Cardiac fibroblast (primary cell): ENCODE measurements at regions not wholly inside any gene's neighbourhood (a gene's known extent, or its start where the extent isn't known, plus 50 kb on each side); places are given as distances from the start of the nearest gene placed in this dataset.

Source experiments
- DNase-seq, 2 donors: peaks; one replicate each; pipeline versions ENCODE4 v3.0.0 to v3.0.0-alpha.2; 2010; ENCODE audit warnings: low read depth in 2 of 2
- H3K4me3 ChIP-seq, 2 donors: replicated peaks in 1 of 2; 1 replicate in 1 of 2; 2 replicates in 1 of 2; pipeline ENCODE4 v1.5.1; 2011; ENCODE audit warnings: low read depth in 2 of 2, low read length in 2 of 2, mild to moderate bottlenecking in 2 of 2, moderate library complexity in 1 of 2
- TF ChIP-seq, protein P1 (sequence below): IDR thresholded peaks from one replicate; pipeline ENCODE4 v1.5.1; 2011; ENCODE audit warnings: low read depth, mild to moderate bottlenecking, low read length, inconsistent platforms

- H3K4me3 ChIP-seq = no peak overlapping the region
- DNase-seq = no peak
- TF ChIP-seq, protein P1, sequence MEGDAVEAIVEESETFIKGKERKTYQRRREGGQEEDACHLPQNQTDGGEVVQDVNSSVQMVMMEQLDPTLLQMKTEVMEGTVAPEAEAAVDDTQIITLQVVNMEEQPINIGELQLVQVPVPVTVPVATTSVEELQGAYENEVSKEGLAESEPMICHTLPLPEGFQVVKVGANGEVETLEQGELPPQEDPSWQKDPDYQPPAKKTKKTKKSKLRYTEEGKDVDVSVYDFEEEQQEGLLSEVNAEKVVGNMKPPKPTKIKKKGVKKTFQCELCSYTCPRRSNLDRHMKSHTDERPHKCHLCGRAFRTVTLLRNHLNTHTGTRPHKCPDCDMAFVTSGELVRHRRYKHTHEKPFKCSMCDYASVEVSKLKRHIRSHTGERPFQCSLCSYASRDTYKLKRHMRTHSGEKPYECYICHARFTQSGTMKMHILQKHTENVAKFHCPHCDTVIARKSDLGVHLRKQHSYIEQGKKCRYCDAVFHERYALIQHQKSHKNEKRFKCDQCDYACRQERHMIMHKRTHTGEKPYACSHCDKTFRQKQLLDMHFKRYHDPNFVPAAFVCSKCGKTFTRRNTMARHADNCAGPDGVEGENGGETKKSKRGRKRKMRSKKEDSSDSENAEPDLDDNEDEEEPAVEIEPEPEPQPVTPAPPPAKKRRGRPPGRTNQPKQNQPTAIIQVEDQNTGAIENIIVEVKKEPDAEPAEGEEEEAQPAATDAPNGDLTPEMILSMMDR = no peak
Measured at GRCh38 chr9:119861842-119862241, 492.6 kb upstream of the BRINP1 start.

GRCh38 chr9:119859128-119859527, 489.9 kb upstream of the BRINP1 start:
- TF ChIP-seq, protein P1 = no peak
- H3K4me3 ChIP-seq = no peak overlapping the region
- DNase-seq = no peak

DNA sequence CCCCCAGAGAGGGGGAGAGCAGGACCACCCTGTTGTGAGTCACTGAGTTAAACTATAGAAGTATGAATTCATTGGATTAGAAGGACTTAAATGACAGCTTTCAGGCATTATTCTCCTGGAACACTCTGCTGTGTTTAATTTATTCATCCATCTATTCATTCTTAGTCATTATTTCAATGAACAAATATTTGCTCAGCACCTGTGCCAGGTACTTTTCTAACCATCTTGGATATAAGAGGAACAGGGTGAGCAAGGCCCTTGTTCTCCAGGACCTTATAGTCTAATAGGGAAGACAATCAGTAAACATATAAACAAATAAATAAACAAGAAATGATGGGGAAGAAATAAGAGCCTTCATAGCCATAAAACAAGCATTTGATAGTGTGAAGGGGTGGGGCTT, 483.9 kb upstream of the BRINP1 start:
- no peak for DNase-seq
- TF ChIP-seq, protein P1 = no peak
- H3K4me3 ChIP-seq = no peak overlapping the region

DNA sequence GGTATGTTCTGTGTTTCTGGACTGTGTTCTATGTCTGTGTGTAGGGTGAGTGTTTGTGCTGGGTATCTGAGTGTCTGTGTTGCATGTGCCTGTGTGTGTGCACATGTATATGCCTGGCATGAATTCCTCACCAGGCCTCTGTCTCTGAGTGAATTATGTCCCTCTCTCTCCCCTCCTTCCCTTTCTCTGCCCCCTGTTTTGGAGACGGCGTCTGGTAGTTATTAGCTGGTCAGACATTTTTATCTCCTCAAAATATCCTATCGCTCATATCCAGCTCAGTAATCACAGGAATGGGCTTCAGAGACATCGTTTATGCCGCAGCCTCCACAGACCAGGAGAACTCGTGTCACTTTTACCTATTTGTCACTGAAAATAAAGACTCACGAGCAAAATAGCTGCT, 483.2 kb upstream of the BRINP1 start:
- TF ChIP-seq, protein P1 = no peak
- no peak overlapping the region for H3K4me3 ChIP-seq
- no peak for DNase-seq

- DNase-seq = no peak
- TF ChIP-seq, protein P1 = no peak
- H3K4me3 ChIP-seq = no peak overlapping the region
Measured at GRCh38 chr9:119844431-119844830, 475.2 kb upstream of the BRINP1 start.

DNA sequence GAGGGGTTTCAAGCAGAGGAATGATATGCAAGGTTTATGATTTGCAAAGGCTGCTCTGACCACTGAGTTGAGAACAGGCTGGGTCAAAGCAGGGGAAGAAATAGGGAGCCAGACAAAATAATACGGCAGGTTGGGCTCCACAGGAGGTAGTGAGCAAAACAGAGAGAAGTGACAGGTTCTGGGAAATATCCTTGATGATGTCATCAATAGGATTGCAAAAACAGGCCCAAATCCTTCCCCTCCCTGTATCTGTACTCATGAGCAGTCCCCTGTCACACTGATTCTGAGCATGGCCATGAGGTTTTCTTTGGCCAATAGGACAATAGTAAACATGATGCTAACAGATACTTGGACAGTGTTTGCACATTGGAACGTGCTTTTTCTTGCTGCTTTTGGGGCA, 471.8 kb upstream of the BRINP1 start:
- DNase-seq = no peak
- TF ChIP-seq, protein P1 = no peak
- H3K4me3 ChIP-seq = no peak overlapping the region

- no peak for DNase-seq
- H3K4me3 ChIP-seq = no peak overlapping the region
- TF ChIP-seq, protein P1 = no peak
Measured at GRCh38 chr9:119839888-119840287, 470.7 kb upstream of the BRINP1 start.
